Heart right ventricle (tissue), 16 donors: ENCODE measurements at regions not wholly inside any gene's neighbourhood (a gene's known extent, or its start where the extent isn't known, plus 50 kb on each side); places are given as distances from the start of the nearest gene placed in this dataset.

Source experiments
- ATAC-seq, 8 donors: fragments of 200-7000 bp; cut with Tn5 transposase; one replicate each; pipeline ENCODE4 v1.9.1; 2020; ENCODE audit warnings: mild to moderate bottlenecking in 8 of 8, moderate library complexity in 8 of 8, moderate number of reproducible peaks in 1 of 8
- DNase-seq, 2 donors: peaks; one replicate each; pipeline ENCODE4 v3.0.0-alpha.2; 2020
- H3K27ac ChIP-seq, 10 donors: fragments of 200-600 bp; sonication (generic) in 2 of 10; one replicate each; pipeline versions ENCODE4 v1.5.0 to v1.8.0; 2020 to 2022; ENCODE audit warnings: mild to moderate bottlenecking in 3 of 10
- H3K27me3 ChIP-seq, 7 donors: fragments of 200-600 bp; one replicate each; pipeline ENCODE4 v1.8.0; 2021 to 2022; ENCODE audit warnings: mild to moderate bottlenecking in 2 of 7
- H3K36me3 ChIP-seq, 9 donors: fragments of 200-600 bp; sonication (generic) in 1 of 9; one replicate each; pipeline versions ENCODE4 v1.5.0 to v1.8.0; 2020 to 2022; ENCODE audit warnings: mild to moderate bottlenecking in 2 of 9
- H3K4me1 ChIP-seq, 9 donors: fragments of 200-600 bp; sonication (generic) in 1 of 9; one replicate each; pipeline versions ENCODE4 v1.5.0 to v1.8.0; 2020 to 2022; ENCODE audit warnings: mild to moderate bottlenecking in 4 of 9
- H3K4me3 ChIP-seq, 10 donors: fragments of 200-600 bp; sonication (generic) in 2 of 10; one replicate each; pipeline versions ENCODE4 v1.5.0 to v1.8.0; 2020 to 2022; ENCODE audit warnings: mild to moderate bottlenecking in 7 of 10, moderate library complexity in 2 of 10
- H3K9me3 ChIP-seq, 11 donors: fragments of 200-600 bp in 10 of 11; sonication (generic) in 2 of 11; one replicate each; pipeline versions ENCODE4 v1.5.0 to v1.8.0; 2013 to 2022; ENCODE audit warnings: mild to moderate bottlenecking in 2 of 11, control low read depth in 1 of 11, moderate library complexity in 1 of 11
- WGBS, 2 donors: extraction: QIAGEN DNeasy Blood & Tissue Kit; methylation state at CpG; one replicate each; pipeline ENCODE4 v1.1.7; 2013; ENCODE audit warnings: inconsistent platforms in 1 of 2; 5-methylcytosine and 5-hydroxymethylcytosine counted together
- intact Hi-C, 10 donors: fragments of 100-400 bp; cut with DNase I; formaldehyde crosslinking; loops; one replicate each; pipeline versions ENCODE4 v1.11.1 to v1.14.2; 2022
- TF ChIP-seq, protein P1 (sequence below), 9 donors: fragments of 200-600 bp; sonication (generic) in 2 of 9; IDR thresholded peaks; one replicate each; pipeline versions ENCODE4 v1.5.0 to v1.8.0; 2021 to 2022; ENCODE audit warnings: antibody characterized with exemption in 9 of 9, mild to moderate bottlenecking in 5 of 9, moderate library complexity in 1 of 9
- donor health status: Arrhythmogenic right ventricular cardiomyopathy.
- donor health status: ischemic (EF 13 %, LVEDD 7.1; RV severe dilation, severe dysfunction).
- donor health status: healthy with polysubstance abuse.
- donor health status: DM: no; HTN: yes; CAD: no.
- donor health status: DM: no; HTN: no; CAD: no.
- donor health status: ischemic (EF 25% LVEDD 6.9; RV normal size, moderate dysfunction).
- donor health status: ischemic (EF 25% LVEDD 5.7; RV mildly dilated, moderate dysfunction).
- donor health status: healthy.
- donor health status: DM: yes; HTN: yes; CAD: no.
- donor health status: Ischemic cardiomyopathy.
- donor health status: ischemic (EF 35%, LVEDD 5.7; RV mildly dilated, moderate dysfunction).
- donor health status: nonischemic (EF 11% LVEDD 7.7; RV severe dilation, severe dysfunction).
- donor health status: DM: yes; HTN: yes; CAD: no.
- donor health status: PGD.
- donor health status: ischemic (EF 29% LVEDD 5.4; RV normal size, mild dysfunction).
- donor health status: nonischemic (EF 23%, LVEDD 6.1; RV moderate dilation, normal function).

DNA sequence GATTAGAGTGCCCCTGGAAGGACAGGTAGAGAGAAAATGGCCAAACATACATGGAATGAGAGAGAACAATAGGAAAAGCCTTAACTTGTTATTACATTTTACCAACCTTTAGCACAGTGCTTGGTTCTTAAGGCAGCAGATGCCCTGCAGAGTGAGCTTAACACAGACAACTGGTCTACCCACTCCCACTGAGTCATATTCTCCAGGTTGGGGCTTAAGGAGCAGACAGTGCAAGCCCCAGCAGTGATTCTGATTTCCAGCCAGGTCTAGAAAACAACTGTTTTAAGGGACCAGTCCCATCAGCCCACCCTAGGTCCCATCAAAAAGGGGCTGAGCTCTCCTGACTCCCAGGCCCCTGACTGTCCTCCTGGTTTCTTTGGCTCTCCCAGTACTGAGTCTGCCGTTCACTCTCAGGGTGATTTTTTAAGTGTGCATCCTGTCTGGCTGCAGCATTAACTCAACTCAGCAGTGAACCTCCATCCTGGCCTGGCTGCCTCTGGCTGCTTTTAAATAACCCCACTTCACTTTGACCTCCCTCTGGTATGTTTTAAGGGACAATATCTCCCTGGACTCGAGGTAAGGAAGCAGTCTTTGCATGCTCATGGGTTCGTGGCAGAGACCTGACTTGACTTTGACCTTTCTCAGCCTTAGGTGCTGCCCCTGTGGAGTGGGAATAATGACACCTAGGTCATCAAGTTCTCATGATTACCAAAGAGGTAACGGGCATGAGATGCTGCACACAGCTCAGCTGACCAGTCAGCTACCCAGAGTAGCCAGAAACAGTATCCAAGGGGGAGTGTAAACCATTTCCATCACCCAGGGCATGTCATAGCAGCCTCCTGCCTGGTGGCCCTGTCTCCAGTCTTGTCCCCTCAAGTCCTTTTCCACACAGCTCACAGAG lies 210.7 kb upstream of the PWP1 start:
- TF ChIP-seq, protein P1, sequence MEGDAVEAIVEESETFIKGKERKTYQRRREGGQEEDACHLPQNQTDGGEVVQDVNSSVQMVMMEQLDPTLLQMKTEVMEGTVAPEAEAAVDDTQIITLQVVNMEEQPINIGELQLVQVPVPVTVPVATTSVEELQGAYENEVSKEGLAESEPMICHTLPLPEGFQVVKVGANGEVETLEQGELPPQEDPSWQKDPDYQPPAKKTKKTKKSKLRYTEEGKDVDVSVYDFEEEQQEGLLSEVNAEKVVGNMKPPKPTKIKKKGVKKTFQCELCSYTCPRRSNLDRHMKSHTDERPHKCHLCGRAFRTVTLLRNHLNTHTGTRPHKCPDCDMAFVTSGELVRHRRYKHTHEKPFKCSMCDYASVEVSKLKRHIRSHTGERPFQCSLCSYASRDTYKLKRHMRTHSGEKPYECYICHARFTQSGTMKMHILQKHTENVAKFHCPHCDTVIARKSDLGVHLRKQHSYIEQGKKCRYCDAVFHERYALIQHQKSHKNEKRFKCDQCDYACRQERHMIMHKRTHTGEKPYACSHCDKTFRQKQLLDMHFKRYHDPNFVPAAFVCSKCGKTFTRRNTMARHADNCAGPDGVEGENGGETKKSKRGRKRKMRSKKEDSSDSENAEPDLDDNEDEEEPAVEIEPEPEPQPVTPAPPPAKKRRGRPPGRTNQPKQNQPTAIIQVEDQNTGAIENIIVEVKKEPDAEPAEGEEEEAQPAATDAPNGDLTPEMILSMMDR (IDR thresholded peaks at IDR 0.05): no peak
- Histone ChIP-seq H3K4me3 (no peak overlapping the region), H3K9me3 (no peaks in the 10 kb centered on the region), H3K36me3 (no peaks in the 10 kb centered on the region), H3K4me1 (no peaks in the 10 kb centered on the region), H3K27me3 (peaks cover 0 to 9% (median 0%) of the 10 kb centered on the region in 7 donors), H3K27ac (no peak overlapping the region)
- ATAC-seq (no peak), DNase-seq (no peak)
- intact Hi-C loops: no loop called here
- WGBS, 2 donors: 43 to 52% methylated on average over 4 of the region's 4 CpGs

DNA sequence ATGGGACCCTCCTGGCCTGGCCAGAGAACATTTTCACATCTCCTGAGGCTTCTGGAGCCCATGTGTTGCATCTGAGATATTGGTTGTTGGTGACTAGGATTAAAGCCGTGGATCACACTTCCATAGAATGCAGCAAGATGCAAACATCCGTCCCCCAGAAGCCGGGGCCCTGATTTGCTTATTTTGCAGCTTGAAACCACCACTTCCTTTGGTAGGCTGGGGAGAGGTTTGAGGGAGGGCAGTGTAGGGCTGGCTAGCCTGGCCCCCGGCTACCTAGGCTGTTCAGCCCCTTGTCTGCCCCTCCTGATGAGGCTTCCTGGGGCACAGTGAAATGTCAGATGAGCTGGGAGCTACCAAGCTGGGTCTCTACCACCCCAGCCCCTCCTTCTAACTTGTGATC lies 209.7 kb upstream of the PWP1 start:
- DNase-seq (no peak), ATAC-seq (no peak)
- intact Hi-C loops: no loop called here
- Histone ChIP-seq H3K4me1 (no peaks in the 10 kb centered on the region), H3K9me3 (no peaks in the 10 kb centered on the region), H3K27me3 (peaks cover 0 to 6% (median 0%) of the 10 kb centered on the region in 7 donors), H3K4me3 (no peak overlapping the region), H3K27ac (no peak overlapping the region), H3K36me3 (no peaks in the 10 kb centered on the region)
- 60 to 68% methylated on average over 4 of the region's 4 CpGs for WGBS, 2 donors
- TF ChIP-seq, protein P1 (IDR thresholded peaks at IDR 0.05): no peak

DNA sequence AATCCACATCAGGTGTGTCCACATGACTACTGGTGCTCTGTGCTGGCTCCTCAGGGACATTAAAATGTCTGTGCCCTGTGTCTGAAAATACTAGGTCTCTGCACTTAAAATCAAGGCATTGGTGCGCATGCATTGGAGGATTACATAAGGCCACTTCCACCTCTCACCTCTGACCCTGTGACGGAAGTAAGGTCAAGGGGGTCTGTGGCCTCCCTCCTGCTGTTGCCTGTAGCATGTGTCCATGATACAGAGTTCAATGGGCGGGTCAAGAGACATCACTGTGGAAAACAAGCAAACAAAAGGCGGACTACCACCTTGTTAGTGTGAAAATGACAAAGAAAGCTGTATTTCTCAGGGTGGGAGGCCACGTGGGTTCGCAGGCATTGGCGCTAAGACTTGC lies 208.6 kb upstream of the PWP1 start:
- TF ChIP-seq, protein P1 (IDR thresholded peaks at IDR 0.05): no peak

DNA sequence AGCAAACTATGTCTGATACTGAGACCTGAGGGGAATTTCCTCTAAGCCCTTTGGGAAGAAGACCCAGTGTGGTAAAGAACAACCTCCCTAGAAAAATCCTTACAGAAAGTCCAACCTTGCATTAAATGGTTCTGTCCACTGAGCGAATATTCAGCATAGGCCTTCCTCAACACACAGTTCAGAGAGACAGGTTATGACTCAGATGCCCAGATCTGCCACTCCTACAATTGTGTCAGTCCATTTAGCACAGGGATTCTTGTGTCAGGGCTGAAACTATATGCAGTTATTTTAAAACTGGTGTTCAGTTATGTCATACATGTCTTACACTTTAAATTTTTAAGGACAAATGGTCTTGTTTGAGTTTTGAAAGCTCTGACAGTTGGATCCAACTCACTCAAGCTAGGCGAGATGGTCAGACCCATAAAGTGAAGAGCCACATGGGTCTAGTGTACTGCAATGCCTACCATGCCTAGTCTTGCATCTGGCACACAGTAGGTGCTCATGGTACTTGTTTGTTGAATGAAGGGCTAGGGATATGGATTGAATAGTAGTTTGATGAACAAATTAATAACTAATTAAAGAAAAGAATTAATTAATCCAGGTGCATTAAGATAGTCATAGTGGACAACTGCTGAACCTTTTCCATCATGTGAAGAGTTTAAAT lies 207.5 kb upstream of the PWP1 start:
- Histone ChIP-seq H3K4me3 (no peak overlapping the region), H3K9me3 (no peaks in the 10 kb centered on the region), H3K27ac (no peak overlapping the region), H3K27me3 (peaks cover 0 to 6% (median under 1%) of the 10 kb centered on the region in 7 donors), H3K36me3 (no peaks in the 10 kb centered on the region), H3K4me1 (no peaks in the 10 kb centered on the region)
- 84 to 92% methylated on average over 2 of the region's 2 CpGs for WGBS, 2 donors
- ATAC-seq (no peak), DNase-seq (no peak)
- TF ChIP-seq, protein P1 (IDR thresholded peaks at IDR 0.05): no peak
- intact Hi-C loops: no loop called here

More for the DNA sequence above, 208.6 kb upstream of the PWP1 start:
- H3K9me3 ChIP-seq: no peaks in the 10 kb centered on the region
- DNase-seq: no peak
- intact Hi-C loops: no loop called here
- H3K36me3 ChIP-seq: no peaks in the 10 kb centered on the region
- WGBS, 2 donors: 85 to 88% methylated on average over 7 of the region's 7 CpGs
- no peak for ATAC-seq
- H3K27ac ChIP-seq: no peak overlapping the region
- H3K4me3 ChIP-seq: no peak overlapping the region
- no peaks in the 10 kb centered on the region for H3K4me1 ChIP-seq
- H3K27me3 ChIP-seq: peaks cover 0 to 6% (median 0%) of the 10 kb centered on the region in 7 donors
